Tibial nerve (tissue), 4 donors: ENCODE measurements at regions not wholly inside any gene's neighbourhood (a gene's known extent, or its start where the extent isn't known, plus 50 kb on each side); places are given as distances from the start of the nearest gene placed in this dataset.
"Not testable (repeated sequence)": the region's sequence is repeated elsewhere in the genome, so short reads cannot be mapped to it uniquely, and the experiment has no call there.

Experiments
- EP300 ChIP-seq, 2 donors: sonication (generic); formaldehyde crosslinking; IDR thresholded peaks; one replicate each; pipeline ENCODE4 v1.6.1; 2017; ENCODE audit warnings: antibody characterized with exemption in 2 of 2, mild to moderate bottlenecking in 1 of 2
- POLR2A ChIP-seq, 2 donors: fragments of 450-650 bp; IDR thresholded peaks; one replicate each; pipeline ENCODE4 v1.6.1; 2017; ENCODE audit warnings: antibody characterized with exemption in 2 of 2, mild to moderate bottlenecking in 2 of 2, moderate library complexity in 2 of 2
- TF ChIP-seq, protein P1 (sequence below), 5 experiments: fragments of 200-600 bp in 3 of 5; fragments of 450-650 bp in 2 of 5; sonication (generic) in 3 of 5; IDR thresholded peaks; one replicate each; pipeline ENCODE4 v1.5.1; 2016 to 2019; ENCODE audit warnings: antibody characterized with exemption in 5 of 5, mild to moderate bottlenecking in 3 of 5, moderate library complexity in 2 of 5

DNA sequence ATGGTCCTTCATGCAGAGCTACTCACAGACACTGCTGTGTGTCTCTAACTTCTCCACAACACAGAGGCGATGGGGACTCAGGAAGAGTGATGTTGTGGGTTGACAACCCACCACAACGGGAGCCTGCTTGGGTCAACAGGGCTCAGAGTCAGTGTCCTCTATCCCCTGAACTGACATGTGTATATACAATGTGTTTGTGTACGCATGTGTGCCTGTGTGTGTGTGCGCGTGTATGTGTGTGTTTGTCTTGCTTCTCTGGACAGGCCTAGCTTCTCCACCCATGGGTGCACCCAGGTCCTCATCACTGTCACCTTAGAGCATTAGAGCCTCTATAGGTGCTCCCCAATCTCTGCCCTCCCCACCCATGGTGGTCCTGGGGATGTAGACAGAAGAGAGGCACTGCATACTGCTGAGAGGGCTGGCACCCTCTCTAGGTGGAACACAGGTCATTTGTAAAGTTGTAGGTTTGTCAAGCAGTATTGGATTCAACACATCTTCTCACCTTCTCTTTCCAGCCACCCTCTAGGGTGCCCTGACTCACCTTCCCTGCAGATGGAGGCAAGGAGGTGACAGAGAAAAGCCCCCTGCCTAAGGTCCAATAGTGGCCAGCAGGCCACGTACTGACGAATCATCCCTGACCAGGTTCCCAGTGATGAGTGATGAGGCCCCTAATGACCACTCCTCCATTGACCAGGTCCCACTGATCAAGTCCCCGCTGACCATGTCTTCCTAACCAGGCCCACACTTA lies 249.5 kb downstream of the CWH43 start:
- TF ChIP-seq, protein P1, sequence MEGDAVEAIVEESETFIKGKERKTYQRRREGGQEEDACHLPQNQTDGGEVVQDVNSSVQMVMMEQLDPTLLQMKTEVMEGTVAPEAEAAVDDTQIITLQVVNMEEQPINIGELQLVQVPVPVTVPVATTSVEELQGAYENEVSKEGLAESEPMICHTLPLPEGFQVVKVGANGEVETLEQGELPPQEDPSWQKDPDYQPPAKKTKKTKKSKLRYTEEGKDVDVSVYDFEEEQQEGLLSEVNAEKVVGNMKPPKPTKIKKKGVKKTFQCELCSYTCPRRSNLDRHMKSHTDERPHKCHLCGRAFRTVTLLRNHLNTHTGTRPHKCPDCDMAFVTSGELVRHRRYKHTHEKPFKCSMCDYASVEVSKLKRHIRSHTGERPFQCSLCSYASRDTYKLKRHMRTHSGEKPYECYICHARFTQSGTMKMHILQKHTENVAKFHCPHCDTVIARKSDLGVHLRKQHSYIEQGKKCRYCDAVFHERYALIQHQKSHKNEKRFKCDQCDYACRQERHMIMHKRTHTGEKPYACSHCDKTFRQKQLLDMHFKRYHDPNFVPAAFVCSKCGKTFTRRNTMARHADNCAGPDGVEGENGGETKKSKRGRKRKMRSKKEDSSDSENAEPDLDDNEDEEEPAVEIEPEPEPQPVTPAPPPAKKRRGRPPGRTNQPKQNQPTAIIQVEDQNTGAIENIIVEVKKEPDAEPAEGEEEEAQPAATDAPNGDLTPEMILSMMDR (IDR thresholded peaks at IDR 0.05), result not testable (repeated sequence)
- not testable (repeated sequence) for TF ChIP-seq POLR2A, EP300 (IDR thresholded peaks at IDR 0.05)
